ENCODE measurements at regions not wholly inside any gene's neighbourhood (a gene's known extent, or its start where the extent isn't known, plus 50 kb on each side); places are given as distances from the start of the nearest gene placed in this dataset.
A peak's percentile ranks its signal among the peaks of the same experiment; 100 is the strongest.

DNA sequence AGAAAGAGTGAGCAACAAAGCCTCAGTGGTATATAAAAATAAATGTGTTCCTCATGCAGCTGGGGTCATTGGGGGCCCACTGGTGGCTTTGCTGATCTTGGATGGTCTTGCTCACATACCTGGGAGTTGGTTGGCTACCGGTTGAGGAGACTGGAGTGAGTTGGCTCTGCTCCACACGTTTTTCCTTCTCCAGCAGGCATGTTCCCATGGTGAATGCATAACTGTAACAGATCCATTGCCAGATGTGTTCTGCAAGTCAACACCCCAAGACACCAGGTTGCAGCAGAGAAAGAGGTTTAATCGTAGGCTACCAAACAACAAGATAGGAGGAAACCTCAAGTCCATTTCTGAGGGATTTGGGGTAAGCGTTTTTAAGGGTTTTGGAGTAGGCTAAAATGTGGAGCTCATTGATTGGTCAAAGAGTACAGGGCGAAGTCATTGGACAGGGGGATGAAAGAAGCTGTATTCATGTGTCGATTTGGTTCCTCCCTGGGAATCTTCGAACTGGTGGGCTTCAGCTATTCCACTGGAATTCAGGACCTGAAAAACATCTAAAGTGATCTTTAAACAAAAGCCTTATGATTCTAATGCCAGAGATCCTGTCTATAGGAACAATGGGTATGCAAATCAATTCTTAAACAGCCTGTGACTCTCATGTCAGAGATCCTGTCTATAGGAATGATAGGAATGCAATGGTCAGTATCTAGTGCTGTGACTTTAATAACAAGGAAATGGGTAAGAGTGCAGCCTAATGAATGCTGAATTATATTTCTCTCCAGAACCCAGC is 467.5 kb upstream of the C16orf82 start:
- peak; percentile 74 for DNase-seq (ENCODE audit: low read depth, low spot score)
- Histone ChIP-seq H3K9ac (ENCODE audit: insufficient read length, low read depth) (no peak overlapping the region), H3K4me3 (ENCODE audit: insufficient read length, low read depth) (no peak overlapping the region), H3K4me1 (ENCODE audit: insufficient read depth, insufficient read length) (peaks cover 2% of the 10 kb centered on the region), H3K36me3 (ENCODE audit: insufficient read depth, insufficient read length, low read length) (no peaks in the 10 kb centered on the region), H3K9me3 (ENCODE audit: insufficient read depth, low read length) (no peaks in the 10 kb centered on the region), H3K27me3 (ENCODE audit: insufficient read depth, insufficient read length) (no peaks in the 10 kb centered on the region)
- TF ChIP-seq ZNF274 (IDR thresholded peaks at IDR 0.05; ENCODE audit: low read depth, low read length) (no peak), SUZ12 (IDR thresholded peaks at IDR 0.05; ENCODE audit: extremely low read depth, insufficient read depth, insufficient read length) (no peak), YY1 (IDR thresholded peaks at IDR 0.05; ENCODE audit: insufficient read depth, insufficient read length) (no peak)

GRCh38 chr16:26599785-26600104 is 467.0 kb upstream of the C16orf82 start:
- no peaks in the 10 kb centered on the region for H3K9me3 ChIP-seq (ENCODE audit: insufficient read depth, low read length)
- no peak overlapping the region for H3K9ac ChIP-seq (ENCODE audit: insufficient read length, low read depth)
- no peak for DNase-seq (ENCODE audit: low read depth, low spot score)
- H3K4me3 ChIP-seq (ENCODE audit: insufficient read length, low read depth): no peak overlapping the region
- no peaks in the 10 kb centered on the region for H3K36me3 ChIP-seq (ENCODE audit: insufficient read depth, insufficient read length, low read length)
- TF ChIP-seq SUZ12 (IDR thresholded peaks at IDR 0.05; ENCODE audit: extremely low read depth, insufficient read depth, insufficient read length): no peak
- TF ChIP-seq YY1 (IDR thresholded peaks at IDR 0.05; ENCODE audit: insufficient read depth, insufficient read length): no peak
- TF ChIP-seq ZNF274 (IDR thresholded peaks at IDR 0.05; ENCODE audit: low read depth, low read length): no peak
- peaks cover 2% of the 10 kb centered on the region for H3K4me1 ChIP-seq (ENCODE audit: insufficient read depth, insufficient read length)
- no peaks in the 10 kb centered on the region for H3K27me3 ChIP-seq (ENCODE audit: insufficient read depth, insufficient read length)

GRCh38 chr16:26601335-26601734 is 465.4 kb upstream of the C16orf82 start:
- H3K36me3 ChIP-seq (ENCODE audit: insufficient read depth, insufficient read length, low read length): no peaks in the 10 kb centered on the region

DNA sequence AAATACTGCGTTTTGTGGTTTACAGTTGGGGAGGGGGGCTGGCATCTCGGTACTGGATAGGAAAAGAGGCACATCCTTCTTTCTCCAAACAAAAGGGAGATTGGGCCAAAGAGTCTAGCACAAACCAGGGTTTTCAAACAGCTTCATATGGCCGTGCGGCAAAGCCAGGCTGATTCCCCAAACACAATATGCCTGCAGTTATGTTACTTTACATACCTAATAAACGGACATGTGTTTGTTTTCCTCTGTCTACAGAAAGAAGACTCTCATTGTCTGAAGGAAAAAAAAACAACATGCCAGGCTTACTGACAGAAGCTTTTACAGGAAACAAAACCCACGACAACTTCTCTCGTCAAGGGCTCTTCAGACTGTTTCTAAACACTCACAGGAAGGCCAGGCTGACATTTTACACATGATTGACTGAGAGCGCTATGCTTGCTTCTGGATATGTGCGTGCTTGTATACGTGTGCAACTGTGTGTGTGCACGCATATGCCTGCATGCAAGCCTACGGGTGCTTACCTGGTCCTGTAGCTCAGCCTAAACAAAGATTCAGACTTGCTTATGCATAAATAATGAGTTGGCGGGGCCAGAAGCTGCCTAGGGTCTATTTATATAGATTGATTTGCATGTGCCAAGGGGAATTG is 461.0 kb upstream of the C16orf82 start:
- Histone ChIP-seq H3K36me3 (ENCODE audit: insufficient read depth, insufficient read length, low read length) (no peaks in the 10 kb centered on the region), H3K27me3 (ENCODE audit: insufficient read depth, insufficient read length) (no peaks in the 10 kb centered on the region), H3K4me3 (ENCODE audit: insufficient read length, low read depth) (no peak overlapping the region), H3K4me1 (ENCODE audit: insufficient read depth, insufficient read length) (no peaks in the 10 kb centered on the region), H3K9ac (ENCODE audit: insufficient read length, low read depth) (no peak overlapping the region), H3K9me3 (ENCODE audit: insufficient read depth, low read length) (no peaks in the 10 kb centered on the region)
- TF ChIP-seq SUZ12 (IDR thresholded peaks at IDR 0.05; ENCODE audit: extremely low read depth, insufficient read depth, insufficient read length): no peak
- no peak for TF ChIP-seq ZNF274 (IDR thresholded peaks at IDR 0.05; ENCODE audit: low read depth, low read length)
- TF ChIP-seq YY1 (IDR thresholded peaks at IDR 0.05; ENCODE audit: insufficient read depth, insufficient read length): no peak
- no peak for DNase-seq (ENCODE audit: low read depth, low spot score)

More at GRCh38 chr16:26601335-26601734, 465.4 kb upstream of the C16orf82 start:
- H3K4me3 ChIP-seq (ENCODE audit: insufficient read length, low read depth): no peak overlapping the region
- H3K27me3 ChIP-seq (ENCODE audit: insufficient read depth, insufficient read length): no peaks in the 10 kb centered on the region
- H3K9ac ChIP-seq (ENCODE audit: insufficient read length, low read depth): no peak overlapping the region
- no peak for DNase-seq (ENCODE audit: low read depth, low spot score)
- H3K4me1 ChIP-seq (ENCODE audit: insufficient read depth, insufficient read length): peaks cover 2% of the 10 kb centered on the region
- H3K9me3 ChIP-seq (ENCODE audit: insufficient read depth, low read length): no peaks in the 10 kb centered on the region
- no peak for TF ChIP-seq ZNF274 (IDR thresholded peaks at IDR 0.05; ENCODE audit: low read depth, low read length)
- no peak for TF ChIP-seq YY1 (IDR thresholded peaks at IDR 0.05; ENCODE audit: insufficient read depth, insufficient read length)
- TF ChIP-seq SUZ12 (IDR thresholded peaks at IDR 0.05; ENCODE audit: extremely low read depth, insufficient read depth, insufficient read length): no peak

DNA sequence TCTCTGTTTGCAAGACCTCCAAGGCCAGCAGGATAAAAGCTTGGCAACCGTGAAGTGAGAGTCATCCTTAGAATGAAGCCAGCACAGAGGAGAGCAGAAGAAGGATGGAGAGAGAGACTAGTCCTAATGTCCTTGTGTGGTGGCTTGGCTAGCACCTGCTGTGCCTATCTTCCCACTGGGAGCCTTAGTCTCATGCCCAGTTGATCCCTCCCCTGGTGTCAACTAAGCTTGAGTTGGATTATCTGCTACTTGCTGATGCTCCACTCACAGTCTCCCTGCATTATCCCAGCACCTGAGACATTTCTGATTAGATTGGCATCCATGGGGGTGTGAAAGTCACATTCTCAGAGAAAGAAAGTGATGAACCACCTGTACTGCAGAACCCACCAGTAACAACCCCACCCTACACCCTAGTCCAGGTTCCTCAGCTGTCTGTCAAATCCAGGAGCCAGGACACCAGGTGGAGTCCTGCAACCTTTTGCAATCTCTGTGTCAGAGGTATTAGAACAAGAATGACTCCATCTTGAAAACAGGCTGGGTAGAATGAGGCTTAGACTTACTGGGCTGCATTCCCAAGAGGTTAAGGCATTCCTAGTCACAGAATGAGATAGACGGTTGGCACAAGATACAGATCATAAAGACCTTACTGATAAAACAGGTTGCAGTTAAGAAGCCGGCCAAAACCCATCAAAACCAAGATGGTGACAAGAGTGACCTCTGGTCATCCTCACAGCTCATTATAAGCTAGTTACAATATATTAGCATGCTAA is 460.2 kb upstream of the C16orf82 start:
- Histone ChIP-seq H3K36me3 (ENCODE audit: insufficient read depth, insufficient read length, low read length) (no peaks in the 10 kb centered on the region), H3K27me3 (ENCODE audit: insufficient read depth, insufficient read length) (no peaks in the 10 kb centered on the region), H3K4me3 (ENCODE audit: insufficient read length, low read depth) (no peak overlapping the region), H3K9me3 (ENCODE audit: insufficient read depth, low read length) (no peaks in the 10 kb centered on the region), H3K4me1 (ENCODE audit: insufficient read depth, insufficient read length) (no peaks in the 10 kb centered on the region), H3K9ac (ENCODE audit: insufficient read length, low read depth) (no peak overlapping the region)
- DNase-seq (ENCODE audit: low read depth, low spot score): no peak
- no peak for TF ChIP-seq YY1 (IDR thresholded peaks at IDR 0.05; ENCODE audit: insufficient read depth, insufficient read length)
- no peak for TF ChIP-seq SUZ12 (IDR thresholded peaks at IDR 0.05; ENCODE audit: extremely low read depth, insufficient read depth, insufficient read length)
- TF ChIP-seq ZNF274 (IDR thresholded peaks at IDR 0.05; ENCODE audit: low read depth, low read length): no peak

DNA sequence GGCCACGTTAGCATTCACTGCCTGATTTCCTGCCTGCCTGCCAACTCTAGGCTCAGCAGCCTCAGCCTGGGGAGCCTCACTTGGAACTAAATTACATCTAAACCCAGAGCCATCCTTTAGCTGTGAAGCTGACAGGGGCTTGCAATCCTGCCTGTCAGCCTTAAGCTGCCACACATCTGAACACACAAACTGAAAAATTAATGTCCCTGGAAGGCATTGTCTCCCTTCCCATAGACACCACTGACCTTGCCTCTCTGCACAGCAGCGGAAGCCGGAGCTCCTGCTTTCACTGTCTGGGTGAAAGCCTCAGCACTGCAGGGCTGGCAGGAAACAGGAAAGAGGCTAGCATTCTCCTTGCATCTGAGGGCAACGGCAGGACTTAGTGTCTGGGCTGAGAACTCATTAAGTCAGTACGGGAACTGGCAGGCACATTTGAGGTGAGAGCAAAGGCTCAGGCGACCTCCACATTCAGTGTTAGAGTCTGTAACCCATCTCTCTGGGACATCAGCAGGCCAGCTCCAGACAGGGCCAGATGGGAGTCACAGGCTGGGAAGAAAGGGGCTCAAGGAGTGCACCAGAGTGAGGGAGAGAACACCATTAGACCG is 452.4 kb upstream of the C16orf82 start:
- H3K4me3 ChIP-seq (ENCODE audit: insufficient read length, low read depth): no peak overlapping the region
- TF ChIP-seq YY1 (IDR thresholded peaks at IDR 0.05; ENCODE audit: insufficient read depth, insufficient read length): no peak
- TF ChIP-seq ZNF274 (IDR thresholded peaks at IDR 0.05; ENCODE audit: low read depth, low read length): no peak
- no peak for TF ChIP-seq SUZ12 (IDR thresholded peaks at IDR 0.05; ENCODE audit: extremely low read depth, insufficient read depth, insufficient read length)

More for the DNA sequence above, 452.4 kb upstream of the C16orf82 start:
- Histone ChIP-seq H3K27me3 (ENCODE audit: insufficient read depth, insufficient read length) (no peaks in the 10 kb centered on the region), H3K36me3 (ENCODE audit: insufficient read depth, insufficient read length, low read length) (no peaks in the 10 kb centered on the region), H3K9me3 (ENCODE audit: insufficient read depth, low read length) (no peaks in the 10 kb centered on the region; the same call in 1 of the 2 replicates), H3K4me1 (ENCODE audit: insufficient read depth, insufficient read length) (no peaks in the 10 kb centered on the region), H3K9ac (ENCODE audit: insufficient read length, low read depth) (no peak overlapping the region)
- DNase-seq (ENCODE audit: low read depth, low spot score): no peak

Data from NT2/D1 (cell line).